Sigmoid colon (tissue), 6 donors: ENCODE measurements at regions not wholly inside any gene's neighbourhood (a gene's known extent, or its start where the extent isn't known, plus 50 kb on each side); places are given as distances from the start of the nearest gene placed in this dataset.

Source experiments
- DNase-seq: peaks from one replicate; pipeline ENCODE4 v3.0.0-alpha.2; 2019
- H3K27ac ChIP-seq, 4 donors: fragments of 200-600 bp; sonication (generic); one replicate each; pipeline ENCODE4 v1.5.1; 2016 to 2019; ENCODE audit warnings: mild to moderate bottlenecking in 1 of 4
- H3K27me3 ChIP-seq, 3 donors: fragments of 200-600 bp; sonication (generic); one replicate each; pipeline ENCODE4 v1.5.1; 2019; ENCODE audit warnings: mild to moderate bottlenecking in 1 of 3
- H3K36me3 ChIP-seq, 4 donors: fragments of 200-600 bp; sonication (generic); one replicate each; pipeline ENCODE4 v1.5.1; 2016 to 2019
- H3K4me1 ChIP-seq, 4 donors: fragments of 200-600 bp; sonication (generic); one replicate each; pipeline ENCODE4 v1.5.1; 2017 to 2019
- H3K4me3 ChIP-seq, 4 donors: fragments of 200-600 bp; sonication (generic); one replicate each; pipeline ENCODE4 v1.5.1; 2017 to 2019; ENCODE audit warnings: mild to moderate bottlenecking in 2 of 4, moderate library complexity in 1 of 4
- H3K9me3 ChIP-seq, 4 donors: fragments of 200-600 bp in 3 of 4; sonication (generic) in 3 of 4; one replicate each; pipeline versions ENCODE4 v1.5.1 to v1.6.1; 2013 to 2019
- CTCF ChIP-seq, 4 experiments: fragments of 450-650 bp in 3 of 4; fragments of 200-600 bp in 1 of 4; IDR thresholded peaks; one replicate each; pipeline ENCODE4 v1.5.1; 2016 to 2019; ENCODE audit warnings: antibody characterized with exemption in 4 of 4, mild to moderate bottlenecking in 3 of 4, moderate library complexity in 2 of 4
- EP300 ChIP-seq, 4 donors: sonication (generic); formaldehyde crosslinking; IDR thresholded peaks; one replicate each; pipeline ENCODE4 v1.6.1; 2017; ENCODE audit warnings: antibody characterized with exemption in 4 of 4
- POLR2A ChIP-seq, 2 donors: fragments of 450-650 bp; IDR thresholded peaks; one replicate each; pipeline ENCODE4 v1.6.1; 2016; ENCODE audit warnings: antibody characterized with exemption in 2 of 2, mild to moderate bottlenecking in 2 of 2, moderate library complexity in 2 of 2
- POLR2AphosphoS5 ChIP-seq, 4 donors: sonication (generic); formaldehyde crosslinking; IDR thresholded peaks; one replicate each; pipeline ENCODE4 v1.6.1; 2017; ENCODE audit warnings: antibody characterized with exemption in 4 of 4
- WGBS, 2 donors: extraction: QIAGEN DNeasy Blood & Tissue Kit; methylation state at CpG; one replicate each; pipeline ENCODE4 v1.1.7; 2013; 5-methylcytosine and 5-hydroxymethylcytosine counted together
- intact Hi-C: fragments of 100-400 bp; cut with DNase I; formaldehyde crosslinking; loops from one replicate; pipeline ENCODE4 v1.15.1; 2023
- donor health status: healthy with polysubstance abuse.
- donor health status: healthy.

- H3K4me1 ChIP-seq, result peaks cover 0 to 5% (median 0%) of the 10 kb centered on the region in 4 donors
- intact Hi-C loops, result no loop called here
- H3K27me3 ChIP-seq, result no peaks in the 10 kb centered on the region
- H3K4me3 ChIP-seq, result no peak overlapping the region
- no peaks in the 10 kb centered on the region for H3K36me3 ChIP-seq
- TF ChIP-seq POLR2AphosphoS5 (IDR thresholded peaks at IDR 0.05) (no peak), POLR2A (IDR thresholded peaks at IDR 0.05) (no peak), EP300 (IDR thresholded peaks at IDR 0.05) (no peak), CTCF (IDR thresholded peaks at IDR 0.05) (no peak)
- 7 to 50% methylated on average over 2 of the region's 2 CpGs for WGBS, 2 donors
- no peak for DNase-seq
- H3K27ac ChIP-seq, result no peak overlapping the region
- no peaks in the 10 kb centered on the region for H3K9me3 ChIP-seq
Measured at GRCh38 chr11:23991165-23991539, 505.7 kb upstream of the LUZP2 start.

- no peak for DNase-seq
- no peaks in the 10 kb centered on the region for H3K27me3 ChIP-seq
- no peaks in the 10 kb centered on the region for H3K36me3 ChIP-seq
- no peak for TF ChIP-seq CTCF (IDR thresholded peaks at IDR 0.05)
- no peak overlapping the region for H3K27ac ChIP-seq
- H3K4me1 ChIP-seq, result no peaks in the 10 kb centered on the region
- H3K9me3 ChIP-seq, result peaks cover 0 to 2% (median 0%) of the 10 kb centered on the region in 4 donors
- intact Hi-C loops, result no loop called here
- no peak overlapping the region for H3K4me3 ChIP-seq
Measured at GRCh38 chr11:23995891-23996290, 501.0 kb upstream of the LUZP2 start.

- no peak for DNase-seq
- 89 to 96% methylated on average over 1 of the region's 1 CpG for WGBS, 2 donors
Measured at GRCh38 chr11:23997356-23997755, 499.5 kb upstream of the LUZP2 start.

GRCh38 chr11:24005202-24005876, 491.5 kb upstream of the LUZP2 start:
- Histone ChIP-seq H3K4me3 (no peak overlapping the region), H3K27ac (no peak overlapping the region), H3K4me1 (no peaks in the 10 kb centered on the region), H3K27me3 (no peaks in the 10 kb centered on the region), H3K36me3 (no peaks in the 10 kb centered on the region), H3K9me3 (no peaks in the 10 kb centered on the region)
- no peak for DNase-seq
- intact Hi-C loops, result no loop called here
- TF ChIP-seq POLR2AphosphoS5 (IDR thresholded peaks at IDR 0.05), result no peak
- TF ChIP-seq POLR2A (IDR thresholded peaks at IDR 0.05), result no peak
- TF ChIP-seq CTCF (IDR thresholded peaks at IDR 0.05), result no peak

More at GRCh38 chr11:23997356-23997755, 499.5 kb upstream of the LUZP2 start:
- Histone ChIP-seq H3K4me1 (no peaks in the 10 kb centered on the region), H3K9me3 (peaks cover 0 to 2% (median 0%) of the 10 kb centered on the region in 4 donors), H3K4me3 (no peak overlapping the region), H3K27me3 (no peaks in the 10 kb centered on the region), H3K36me3 (no peaks in the 10 kb centered on the region), H3K27ac (no peak overlapping the region)
- TF ChIP-seq POLR2A (IDR thresholded peaks at IDR 0.05), result no peak
- TF ChIP-seq CTCF (IDR thresholded peaks at IDR 0.05), result no peak
- intact Hi-C loops, result no loop called here

- Histone ChIP-seq H3K27me3 (no peaks in the 10 kb centered on the region), H3K36me3 (no peaks in the 10 kb centered on the region), H3K27ac (no peak overlapping the region), H3K4me3 (no peak overlapping the region), H3K4me1 (no peaks in the 10 kb centered on the region), H3K9me3 (peaks cover 0 to 5% (median 0%) of the 10 kb centered on the region in 4 donors)
- TF ChIP-seq EP300 (IDR thresholded peaks at IDR 0.05), result no peak
- no peak for TF ChIP-seq POLR2AphosphoS5 (IDR thresholded peaks at IDR 0.05)
- TF ChIP-seq POLR2A (IDR thresholded peaks at IDR 0.05), result no peak
- no peak for TF ChIP-seq CTCF (IDR thresholded peaks at IDR 0.05)
- intact Hi-C loops, result no loop called here
- WGBS, 2 donors, result 76 to 91% methylated on average over 3 of the region's 3 CpGs
- DNase-seq, result no peak
Measured at GRCh38 chr11:24043842-24044241, 453.0 kb upstream of the LUZP2 start.
